WTC11 (cell line): ENCODE measurements at regions not wholly inside any gene's neighbourhood (a gene's known extent, or its start where the extent isn't known, plus 50 kb on each side); places are given as distances from the start of the nearest gene placed in this dataset.

Source experiments
- ATAC-seq: fragments of 200-7000 bp; cut with Tn5 transposase; 2 replicates; pipeline ENCODE4 v1.10.0; 2021; ENCODE audit warnings: mild to moderate bottlenecking, moderate library complexity
- CTCF ChIA-PET: fragments of 300-600 bp; sonication (Branson Sonifier 250); formaldehyde crosslinking; loops from one replicate; lab custom pipeline; 2021; ENCODE audit warnings: antibody characterized with exemption; lab: Charles Lee
- POLR2A ChIA-PET: fragments of 350-600 bp; sonication (Branson Sonifier 250); formaldehyde crosslinking; loops from one replicate; lab custom pipeline; 2021; ENCODE audit warnings: antibody characterized with exemption; lab: Charles Lee
- DNase-seq: peaks from one replicate; pipeline ENCODE4 v3.0.0; 2021; ENCODE audit warnings: low spot score
- H3K27ac Mint-ChIP-seq: 2 replicates; pipeline ENCODE4 v1.8.0; 2021; ENCODE audit warnings: mixed read lengths
- H3K27me3 Mint-ChIP-seq: 2 replicates; pipeline ENCODE4 v1.8.0; 2021; ENCODE audit warnings: low read depth, mild to moderate bottlenecking, moderate library complexity, mixed read lengths
- H3K36me3 Mint-ChIP-seq: 2 replicates; pipeline ENCODE4 v1.8.0; 2021; ENCODE audit warnings: mixed read lengths
- H3K4me1 Mint-ChIP-seq: 2 replicates; pipeline ENCODE4 v1.8.0; 2022; ENCODE audit warnings: mixed read lengths
- H3K4me3 Mint-ChIP-seq: 2 replicates; pipeline ENCODE4 v1.8.0; 2021; ENCODE audit warnings: mild to moderate bottlenecking, moderate library complexity, mixed read lengths
- H3K9me3 Mint-ChIP-seq: 2 replicates; pipeline ENCODE4 v1.8.0; 2021; ENCODE audit warnings: mixed read lengths
- CBFB ChIP-seq: sonication (generic); formaldehyde crosslinking; IDR thresholded peaks from 2 replicates; pipeline ENCODE4 v1.8.1; 2022; ENCODE audit warnings: mild to moderate bottlenecking, low read depth, missing genetic modification reagents
- FOXJ3 ChIP-seq: sonication (generic); formaldehyde crosslinking; IDR thresholded peaks from 2 replicates; pipeline ENCODE4 v1.9.0; 2021; ENCODE audit warnings: missing genetic modification reagents, mild to moderate bottlenecking, borderline replicate concordance
- SMAD3 ChIP-seq: sonication (generic); formaldehyde crosslinking; IDR thresholded peaks from 2 replicates; pipeline ENCODE4 v1.8.0; 2022; ENCODE audit warnings: missing genetic modification reagents, mild to moderate bottlenecking, borderline replicate concordance
- SOX15 ChIP-seq: fragments of 250-450 bp; sonication (Bioruptor Pico); IDR thresholded peaks from 2 replicates; pipeline ENCODE4 v1.9.0; 2021; ENCODE audit warnings: mild to moderate bottlenecking
- ZNF138 ChIP-seq: sonication (generic); formaldehyde crosslinking; conservative IDR thresholded peaks from 2 replicates; pipeline ENCODE4 v1.8.1; 2022; ENCODE audit warnings: mild to moderate bottlenecking, moderate library complexity, missing genetic modification reagents
- ZNF396 ChIP-seq: fragments of 250-450 bp; sonication (Bioruptor Pico); IDR thresholded peaks from 2 replicates; pipeline ENCODE4 v1.8.0; 2021; ENCODE audit warnings: mild to moderate bottlenecking, moderate library complexity, borderline replicate concordance
- TF ChIP-seq, protein P1 (sequence below): sonication (generic); formaldehyde crosslinking; IDR thresholded peaks from 2 replicates; pipeline ENCODE4 v1.8.1; 2023; ENCODE audit warnings: mild to moderate bottlenecking, missing genetic modification reagents, moderate library complexity
- TF ChIP-seq, protein P2 (sequence below): fragments of 250-450 bp; sonication (Bioruptor Pico); conservative IDR thresholded peaks from 2 replicates; pipeline ENCODE4 v1.9.0; 2021; ENCODE audit warnings: mild to moderate bottlenecking
- TF ChIP-seq, protein P3 (sequence below): sonication (generic); formaldehyde crosslinking; IDR thresholded peaks from 2 replicates; pipeline ENCODE4 v1.8.1; 2022; ENCODE audit warnings: missing genetic modification reagents, borderline replicate concordance
- TF ChIP-seq, protein P4 (sequence below): fragments of 250-450 bp; sonication (Bioruptor Pico); IDR thresholded peaks from 2 replicates; pipeline ENCODE4 v2.1.2; 2022; ENCODE audit warnings: mild to moderate bottlenecking, moderate library complexity
- TF ChIP-seq, protein P5 (sequence below): sonication (generic); formaldehyde crosslinking; IDR thresholded peaks from 2 replicates; pipeline ENCODE4 v1.8.1; 2022; ENCODE audit warnings: low read depth, missing genetic modification reagents, borderline replicate concordance
- TF ChIP-seq, protein P6 (sequence below): fragments of 200-600 bp; IDR thresholded peaks from 2 replicates; pipeline ENCODE4 v1.8.0; 2022; ENCODE audit warnings: antibody characterized with exemption
- TF ChIP-seq, protein P7 (sequence below): sonication (generic); formaldehyde crosslinking; IDR thresholded peaks from 2 replicates; pipeline ENCODE4 v1.8.1; 2023; ENCODE audit warnings: mild to moderate bottlenecking, moderate library complexity, missing genetic modification reagents

DNA sequence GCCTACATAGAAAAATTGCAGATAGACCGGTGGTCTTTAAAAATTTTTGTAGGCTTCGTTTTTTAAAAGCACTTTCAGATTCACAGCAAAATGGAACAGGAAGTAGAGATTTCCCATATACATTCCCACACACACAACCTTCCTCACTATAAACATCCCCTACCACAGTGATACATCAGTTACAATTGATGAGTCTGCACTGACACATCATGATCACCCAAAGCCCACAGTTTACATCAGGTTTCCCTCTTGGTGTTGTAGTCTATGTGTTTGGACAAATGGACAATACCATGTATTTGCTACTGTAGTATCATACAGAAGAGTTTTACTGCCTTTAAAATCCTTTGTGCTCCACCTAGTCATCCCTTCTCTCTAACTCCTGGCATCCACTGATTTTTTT is 113.9 kb upstream of the ADAMTS18 start:
- Mint-ChIP-seq H3K27me3 (peaks cover 2% of the 10 kb centered on the region; the same call in 1 of the 2 replicates), H3K4me3 (no peak overlapping the region), H3K9me3 (peaks cover 6% of the 10 kb centered on the region; the same call in 1 of the 2 replicates), H3K4me1 (peaks cover 11% of the 10 kb centered on the region), H3K27ac (no peak overlapping the region), H3K36me3 (no peaks in the 10 kb centered on the region)
- TF ChIP-seq, protein P1, sequence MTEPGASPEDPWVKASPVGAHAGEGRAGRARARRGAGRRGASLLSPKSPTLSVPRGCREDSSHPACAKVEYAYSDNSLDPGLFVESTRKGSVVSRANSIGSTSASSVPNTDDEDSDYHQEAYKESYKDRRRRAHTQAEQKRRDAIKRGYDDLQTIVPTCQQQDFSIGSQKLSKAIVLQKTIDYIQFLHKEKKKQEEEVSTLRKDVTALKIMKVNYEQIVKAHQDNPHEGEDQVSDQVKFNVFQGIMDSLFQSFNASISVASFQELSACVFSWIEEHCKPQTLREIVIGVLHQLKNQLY (CRISPR knock-in tag), result no peak
- TF ChIP-seq, protein P2, sequence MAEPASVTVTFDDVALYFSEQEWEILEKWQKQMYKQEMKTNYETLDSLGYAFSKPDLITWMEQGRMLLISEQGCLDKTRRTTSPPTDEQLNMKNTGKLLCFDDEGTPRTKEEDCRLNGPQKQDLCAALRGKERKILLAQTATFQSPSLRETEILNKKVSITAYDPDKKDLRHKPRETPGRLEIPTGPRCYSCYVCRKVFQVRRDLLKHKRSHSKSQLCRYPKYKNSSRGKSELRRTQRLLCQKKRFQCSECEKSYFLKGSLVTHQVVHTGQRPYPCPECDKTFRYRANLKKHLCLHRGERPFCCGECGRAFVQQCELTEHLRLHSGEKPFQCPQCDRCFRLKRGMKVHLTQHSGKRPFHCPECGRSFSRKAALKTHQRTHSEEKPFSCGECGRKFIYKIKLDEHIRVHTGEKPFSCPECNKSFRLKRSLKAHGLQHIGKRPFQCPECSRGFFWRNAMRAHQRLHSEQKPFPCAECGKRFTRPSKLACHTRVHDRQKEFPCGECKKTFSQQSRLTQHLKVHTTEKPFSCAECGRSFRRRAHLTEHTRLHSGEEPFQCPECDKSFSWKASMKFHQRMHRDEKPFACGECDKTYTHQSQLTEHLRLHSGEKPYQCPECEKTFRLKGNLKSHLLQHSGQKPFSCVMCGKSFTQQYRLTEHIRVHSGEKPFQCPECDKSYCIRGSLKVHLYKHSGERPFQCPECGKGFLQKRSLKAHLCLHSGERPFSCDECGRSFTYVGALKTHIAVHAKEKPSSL (CRISPR knock-in tag), result no peak
- TF ChIP-seq SOX15 (CRISPR knock-in tag) (no peak), ZNF396 (CRISPR knock-in tag) (no peak), ZNF138 (CRISPR knock-in tag) (no peak), FOXJ3 (CRISPR knock-in tag) (no peak)
- TF ChIP-seq, protein P3, sequence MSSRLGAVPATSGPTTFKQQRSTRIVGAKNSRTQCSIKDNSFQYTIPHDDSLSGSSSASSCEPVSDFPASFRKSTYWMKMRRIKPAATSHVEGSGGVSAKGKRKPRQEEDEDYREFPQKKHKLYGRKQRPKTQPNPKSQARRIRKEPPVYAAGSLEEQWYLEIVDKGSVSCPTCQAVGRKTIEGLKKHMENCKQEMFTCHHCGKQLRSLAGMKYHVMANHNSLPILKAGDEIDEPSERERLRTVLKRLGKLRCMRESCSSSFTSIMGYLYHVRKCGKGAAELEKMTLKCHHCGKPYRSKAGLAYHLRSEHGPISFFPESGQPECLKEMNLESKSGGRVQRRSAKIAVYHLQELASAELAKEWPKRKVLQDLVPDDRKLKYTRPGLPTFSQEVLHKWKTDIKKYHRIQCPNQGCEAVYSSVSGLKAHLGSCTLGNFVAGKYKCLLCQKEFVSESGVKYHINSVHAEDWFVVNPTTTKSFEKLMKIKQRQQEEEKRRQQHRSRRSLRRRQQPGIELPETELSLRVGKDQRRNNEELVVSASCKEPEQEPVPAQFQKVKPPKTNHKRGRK (CRISPR knock-in tag), result no peak
- TF ChIP-seq, protein P4, sequence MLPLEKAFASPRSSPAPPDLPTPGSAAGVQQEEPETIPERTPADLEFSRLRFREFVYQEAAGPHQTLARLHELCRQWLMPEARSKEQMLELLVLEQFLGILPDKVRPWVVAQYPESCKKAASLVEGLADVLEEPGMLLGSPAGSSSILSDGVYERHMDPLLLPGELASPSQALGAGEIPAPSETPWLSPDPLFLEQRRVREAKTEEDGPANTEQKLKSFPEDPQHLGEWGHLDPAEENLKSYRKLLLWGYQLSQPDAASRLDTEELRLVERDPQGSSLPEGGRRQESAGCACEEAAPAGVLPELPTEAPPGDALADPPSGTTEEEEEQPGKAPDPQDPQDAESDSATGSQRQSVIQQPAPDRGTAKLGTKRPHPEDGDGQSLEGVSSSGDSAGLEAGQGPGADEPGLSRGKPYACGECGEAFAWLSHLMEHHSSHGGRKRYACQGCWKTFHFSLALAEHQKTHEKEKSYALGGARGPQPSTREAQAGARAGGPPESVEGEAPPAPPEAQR (CRISPR knock-in tag), result no peak
- no peak for ATAC-seq
- POLR2A ChIA-PET, result no interaction called here
- CTCF ChIA-PET, result no interaction called here
- DNase-seq, result no peak

DNA sequence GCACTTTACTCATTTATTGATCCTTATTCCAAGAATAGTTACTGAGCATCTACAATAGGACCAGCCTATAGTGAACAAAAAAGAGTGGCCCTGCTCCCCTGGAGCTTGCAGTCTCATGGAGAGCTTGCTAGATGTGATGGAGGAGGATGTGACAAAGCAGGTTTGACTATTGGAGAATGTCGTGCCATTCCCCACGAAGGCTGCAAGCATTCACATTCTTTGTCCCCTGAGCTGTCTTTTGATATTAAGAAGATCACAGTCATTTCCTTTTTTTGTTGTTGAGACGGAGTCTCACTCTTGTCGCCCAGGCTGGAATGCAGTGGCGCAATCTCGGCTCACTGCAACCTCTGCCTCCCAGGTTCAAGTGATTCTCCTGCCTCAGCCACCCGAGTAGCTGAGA is 115.0 kb upstream of the ADAMTS18 start:
- DNase-seq (no peak), ATAC-seq (peak; percentile 26; the same call in 1 of the 2 replicates)
- POLR2A ChIA-PET, result no interaction called here
- H3K27ac Mint-ChIP-seq, result no peak overlapping the region
- H3K36me3 Mint-ChIP-seq, result no peaks in the 10 kb centered on the region
- peaks cover 2% of the 10 kb centered on the region; the same call in 1 of the 2 replicates for H3K27me3 Mint-ChIP-seq
- no peak overlapping the region for H3K4me3 Mint-ChIP-seq
- TF ChIP-seq, protein P5, sequence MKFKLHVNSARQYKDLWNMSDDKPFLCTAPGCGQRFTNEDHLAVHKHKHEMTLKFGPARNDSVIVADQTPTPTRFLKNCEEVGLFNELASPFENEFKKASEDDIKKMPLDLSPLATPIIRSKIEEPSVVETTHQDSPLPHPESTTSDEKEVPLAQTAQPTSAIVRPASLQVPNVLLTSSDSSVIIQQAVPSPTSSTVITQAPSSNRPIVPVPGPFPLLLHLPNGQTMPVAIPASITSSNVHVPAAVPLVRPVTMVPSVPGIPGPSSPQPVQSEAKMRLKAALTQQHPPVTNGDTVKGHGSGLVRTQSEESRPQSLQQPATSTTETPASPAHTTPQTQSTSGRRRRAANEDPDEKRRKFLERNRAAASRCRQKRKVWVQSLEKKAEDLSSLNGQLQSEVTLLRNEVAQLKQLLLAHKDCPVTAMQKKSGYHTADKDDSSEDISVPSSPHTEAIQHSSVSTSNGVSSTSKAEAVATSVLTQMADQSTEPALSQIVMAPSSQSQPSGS (CRISPR knock-in tag), result no peak
- TF ChIP-seq, protein P6, sequence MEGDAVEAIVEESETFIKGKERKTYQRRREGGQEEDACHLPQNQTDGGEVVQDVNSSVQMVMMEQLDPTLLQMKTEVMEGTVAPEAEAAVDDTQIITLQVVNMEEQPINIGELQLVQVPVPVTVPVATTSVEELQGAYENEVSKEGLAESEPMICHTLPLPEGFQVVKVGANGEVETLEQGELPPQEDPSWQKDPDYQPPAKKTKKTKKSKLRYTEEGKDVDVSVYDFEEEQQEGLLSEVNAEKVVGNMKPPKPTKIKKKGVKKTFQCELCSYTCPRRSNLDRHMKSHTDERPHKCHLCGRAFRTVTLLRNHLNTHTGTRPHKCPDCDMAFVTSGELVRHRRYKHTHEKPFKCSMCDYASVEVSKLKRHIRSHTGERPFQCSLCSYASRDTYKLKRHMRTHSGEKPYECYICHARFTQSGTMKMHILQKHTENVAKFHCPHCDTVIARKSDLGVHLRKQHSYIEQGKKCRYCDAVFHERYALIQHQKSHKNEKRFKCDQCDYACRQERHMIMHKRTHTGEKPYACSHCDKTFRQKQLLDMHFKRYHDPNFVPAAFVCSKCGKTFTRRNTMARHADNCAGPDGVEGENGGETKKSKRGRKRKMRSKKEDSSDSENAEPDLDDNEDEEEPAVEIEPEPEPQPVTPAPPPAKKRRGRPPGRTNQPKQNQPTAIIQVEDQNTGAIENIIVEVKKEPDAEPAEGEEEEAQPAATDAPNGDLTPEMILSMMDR, result no peak
- TF ChIP-seq FOXJ3 (CRISPR knock-in tag) (no peak), CBFB (CRISPR knock-in tag) (no peak), SMAD3 (CRISPR knock-in tag) (no peak)
- TF ChIP-seq, protein P7, sequence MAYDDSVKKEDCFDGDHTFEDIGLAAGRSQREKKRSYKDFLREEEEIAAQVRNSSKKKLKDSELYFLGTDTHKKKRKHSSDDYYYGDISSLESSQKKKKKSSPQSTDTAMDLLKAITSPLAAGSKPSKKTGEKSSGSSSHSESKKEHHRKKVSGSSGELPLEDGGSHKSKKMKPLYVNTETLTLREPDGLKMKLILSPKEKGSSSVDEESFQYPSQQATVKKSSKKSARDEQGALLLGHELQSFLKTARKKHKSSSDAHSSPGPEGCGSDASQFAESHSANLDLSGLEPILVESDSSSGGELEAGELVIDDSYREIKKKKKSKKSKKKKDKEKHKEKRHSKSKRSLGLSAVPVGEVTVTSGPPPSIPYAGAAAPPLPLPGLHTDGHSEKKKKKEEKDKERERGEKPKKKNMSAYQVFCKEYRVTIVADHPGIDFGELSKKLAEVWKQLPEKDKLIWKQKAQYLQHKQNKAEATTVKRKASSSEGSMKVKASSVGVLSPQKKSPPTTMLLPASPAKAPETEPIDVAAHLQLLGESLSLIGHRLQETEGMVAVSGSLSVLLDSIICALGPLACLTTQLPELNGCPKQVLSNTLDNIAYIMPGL (CRISPR knock-in tag), result no peak
- TF ChIP-seq, all 79 proteins: peak for 0
- peaks cover 11% of the 10 kb centered on the region for H3K4me1 Mint-ChIP-seq
- CTCF ChIA-PET, result no interaction called here
- H3K9me3 Mint-ChIP-seq, result peaks cover 6% of the 10 kb centered on the region; the same call in 1 of the 2 replicates
